DLD1 (cell line): ENCODE measurements at regions not wholly inside any gene's neighbourhood (a gene's known extent, or its start where the extent isn't known, plus 50 kb on each side); places are given as distances from the start of the nearest gene placed in this dataset.

Experiments used
- in situ Hi-C: cut with HindIII; loops from 2 replicates; pipeline ENCODE4 v1.10.0; 2017; ENCODE audit warnings: low sequenced_read_pairs

DNA sequence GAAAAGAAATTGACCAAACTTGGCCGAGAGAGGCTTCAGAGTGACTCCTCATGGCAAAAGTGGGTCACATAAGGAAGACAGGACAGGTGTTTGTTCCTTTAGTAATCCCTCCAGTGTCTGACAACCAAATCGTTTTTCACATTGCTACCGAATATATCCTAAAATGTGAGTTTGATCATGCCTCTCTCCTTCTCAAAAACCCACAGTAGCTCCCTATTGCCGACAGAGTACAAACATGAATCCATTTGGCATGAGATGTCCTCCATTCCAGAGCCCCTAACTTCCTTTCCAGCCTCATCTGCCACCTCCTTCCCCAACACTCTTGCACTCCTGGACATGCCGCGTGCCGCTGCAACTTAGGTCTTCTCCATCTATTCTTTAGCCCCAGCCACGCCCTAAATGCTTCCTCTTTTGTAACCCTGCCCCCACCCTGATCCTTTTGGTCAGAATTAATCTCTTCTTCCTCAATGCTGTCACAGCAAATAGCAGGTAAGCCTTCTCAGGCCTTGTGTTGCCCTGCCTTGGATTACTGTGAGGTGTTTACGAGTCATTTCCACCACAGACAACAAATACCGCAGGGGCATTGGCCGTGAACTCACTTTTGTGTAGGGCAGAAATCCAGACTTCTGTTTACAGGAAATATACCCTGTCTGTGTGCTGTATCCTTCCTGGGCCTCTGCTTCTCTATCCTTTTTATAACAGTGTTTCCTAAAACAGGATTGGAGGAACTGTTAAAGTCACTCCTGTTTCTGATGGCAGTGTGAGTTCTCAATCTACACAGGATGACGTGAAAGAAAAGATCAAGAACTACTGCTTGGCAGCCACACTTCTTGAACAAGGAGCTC lies 66.0 kb upstream of the FTH1 start:
- in situ Hi-C loops, result no loop called here

DNA sequence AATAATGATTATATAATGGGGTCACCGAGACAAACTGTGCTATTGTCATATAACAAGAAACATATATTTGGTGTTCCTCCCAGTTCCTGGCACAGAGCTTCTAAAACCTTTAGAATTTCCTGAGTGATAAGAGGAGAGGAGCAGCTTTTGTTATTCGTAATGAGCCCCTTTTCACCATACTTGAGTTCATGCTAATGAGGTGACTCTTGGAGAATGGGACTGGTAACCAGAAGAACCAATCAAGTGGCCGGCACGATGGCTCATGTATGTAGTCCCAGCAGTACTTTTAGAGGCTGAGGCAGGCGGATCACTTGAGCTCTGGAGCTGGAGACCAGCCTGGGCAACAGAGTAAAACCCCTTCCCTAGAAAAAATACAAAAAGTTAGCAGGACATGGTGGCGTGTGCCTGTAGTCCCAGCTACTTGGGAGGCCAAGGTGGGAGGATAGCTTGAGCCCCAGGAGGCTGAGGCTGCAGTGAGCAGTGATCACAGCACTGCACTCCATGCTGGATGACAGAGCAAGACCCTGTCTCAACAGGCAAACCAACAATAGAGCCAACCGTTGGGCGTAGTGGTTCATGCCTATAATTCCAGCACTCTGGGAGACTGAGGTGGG lies 62.7 kb upstream of the FTH1 start:
- in situ Hi-C loops, result no loop called here

DNA sequence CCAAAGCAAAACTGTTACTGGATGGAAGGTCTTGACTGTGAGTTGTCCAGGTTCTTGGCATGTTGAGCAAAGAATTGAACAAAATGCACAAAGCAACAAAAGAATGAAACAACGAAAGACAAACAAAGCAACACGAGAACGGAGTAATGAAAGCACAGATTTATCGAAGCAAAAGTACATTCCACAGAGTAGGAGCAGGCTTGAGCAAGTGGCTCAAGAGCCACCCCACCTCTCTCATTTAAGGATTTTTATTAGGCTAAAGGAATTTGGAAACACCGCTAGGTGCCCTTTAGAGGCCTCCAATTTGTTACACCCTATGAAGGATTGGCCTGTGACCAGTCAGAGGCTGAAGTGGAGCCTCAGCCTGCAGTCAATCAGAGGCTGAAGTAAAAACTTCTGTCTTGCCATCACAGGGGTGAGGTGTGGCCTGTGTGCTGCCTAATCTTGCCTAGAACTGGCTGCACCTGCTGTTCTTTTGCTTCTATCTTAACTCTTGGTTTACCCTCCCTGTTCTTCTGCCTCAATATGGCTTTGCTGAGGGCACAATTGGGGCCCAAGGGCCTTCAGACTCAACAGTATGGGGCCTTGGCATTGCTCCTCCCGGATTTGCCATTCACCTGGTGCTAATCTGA lies 59.4 kb upstream of the FTH1 start:
- in situ Hi-C loops, result no loop called here

DNA sequence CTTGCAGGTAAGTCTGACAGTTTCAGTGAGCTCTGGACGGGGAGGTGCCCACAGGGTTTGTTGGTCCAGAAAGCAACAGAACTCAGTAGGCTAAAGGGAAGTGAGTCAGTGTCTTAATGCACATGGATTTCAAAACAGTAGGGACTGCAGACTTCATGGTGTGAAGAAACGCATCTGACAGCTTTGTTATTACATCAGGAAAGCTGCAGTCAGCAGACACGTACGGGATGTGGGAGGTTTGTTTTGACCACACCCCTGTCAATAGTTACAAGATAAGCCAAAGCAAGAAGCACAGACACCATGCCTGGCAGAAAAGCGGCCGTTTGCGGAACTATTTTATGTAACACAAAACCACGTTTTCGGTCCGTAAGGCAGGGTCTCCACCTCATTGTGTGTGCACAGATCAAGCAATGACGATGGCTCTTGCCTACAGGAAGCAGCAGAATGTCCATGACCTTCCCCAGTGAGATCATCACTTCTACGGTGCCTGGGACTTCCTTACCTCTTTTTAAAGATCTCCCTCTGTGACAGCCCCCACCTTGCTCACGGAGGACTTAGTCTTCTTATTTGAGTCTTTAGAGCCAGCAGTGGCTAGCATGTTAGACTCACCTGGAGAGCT lies 58.2 kb upstream of the FTH1 start:
- in situ Hi-C loops, result no loop called here

GRCh38 chr11:62024936-62025486 lies 57.6 kb upstream of the FTH1 start:
- in situ Hi-C loops, result no loop called here

DNA sequence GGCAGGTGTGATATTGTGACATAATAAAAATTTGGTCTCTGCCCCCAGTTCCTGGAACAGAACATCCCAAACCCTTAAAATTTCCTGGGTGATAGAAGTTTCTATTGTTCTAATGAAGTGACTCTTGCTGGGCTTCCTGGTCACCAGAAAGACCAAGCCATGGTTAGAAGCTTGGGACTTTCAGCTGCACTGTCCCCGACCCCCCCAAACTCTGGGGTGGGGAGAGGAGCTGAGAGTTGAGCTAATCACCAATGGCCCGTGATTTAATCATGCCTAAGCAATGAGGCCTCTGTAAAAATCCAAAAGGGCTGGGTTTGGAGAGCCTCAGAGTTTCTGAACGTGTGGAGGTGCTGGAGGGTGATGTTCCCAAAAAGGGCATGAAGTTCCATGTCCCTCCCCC lies 54.8 kb upstream of the FTH1 start:
- in situ Hi-C loops, result no loop called here

- in situ Hi-C loops, result no loop called here
Measured at GRCh38 chr11:62020661-62021060, 53.2 kb upstream of the FTH1 start.

GRCh38 chr11:62018981-62019664 lies 51.7 kb upstream of the FTH1 start:
- in situ Hi-C loops, result no loop called here

- in situ Hi-C loops, result no loop called here
Measured at GRCh38 chr11:62017878-62018655, 50.6 kb upstream of the FTH1 start.
